HG03097 (cell line): ENCODE measurements at regions not wholly inside any gene's neighbourhood (a gene's known extent, or its start where the extent isn't known, plus 50 kb on each side); places are given as distances from the start of the nearest gene placed in this dataset.

ENCODE experiments used
- ATAC-seq: cut with Tn5 transposase; IDR thresholded peaks from one replicate; pipeline ENCODE4 v1.9.1; 2021; ENCODE audit not compliant: unreplicated experiment, low FRiP score

DNA sequence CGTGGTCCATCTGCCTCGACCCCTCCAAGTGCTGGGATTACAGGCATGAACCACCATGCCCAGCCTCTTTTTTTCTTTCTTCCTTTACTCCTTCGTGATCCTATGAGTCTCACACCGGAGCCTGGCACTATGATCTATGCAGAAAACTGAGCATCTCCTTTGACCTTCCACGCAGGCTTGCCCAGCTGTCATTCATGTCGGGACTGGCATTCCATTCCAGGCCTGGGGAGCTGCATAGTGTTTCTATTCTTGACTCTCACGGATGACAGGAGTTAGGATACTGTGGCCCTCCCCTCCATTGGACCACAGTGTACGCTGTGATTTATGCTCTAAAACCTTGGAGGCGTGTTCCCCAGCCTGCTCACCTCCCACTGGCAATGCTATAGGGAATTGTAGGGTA lies 611.8 kb downstream of the BRD1 start:
- ATAC-seq = no peak

GRCh38 chr22:49214976-49215375 lies 612.7 kb downstream of the BRD1 start:
- ATAC-seq = no peak

DNA sequence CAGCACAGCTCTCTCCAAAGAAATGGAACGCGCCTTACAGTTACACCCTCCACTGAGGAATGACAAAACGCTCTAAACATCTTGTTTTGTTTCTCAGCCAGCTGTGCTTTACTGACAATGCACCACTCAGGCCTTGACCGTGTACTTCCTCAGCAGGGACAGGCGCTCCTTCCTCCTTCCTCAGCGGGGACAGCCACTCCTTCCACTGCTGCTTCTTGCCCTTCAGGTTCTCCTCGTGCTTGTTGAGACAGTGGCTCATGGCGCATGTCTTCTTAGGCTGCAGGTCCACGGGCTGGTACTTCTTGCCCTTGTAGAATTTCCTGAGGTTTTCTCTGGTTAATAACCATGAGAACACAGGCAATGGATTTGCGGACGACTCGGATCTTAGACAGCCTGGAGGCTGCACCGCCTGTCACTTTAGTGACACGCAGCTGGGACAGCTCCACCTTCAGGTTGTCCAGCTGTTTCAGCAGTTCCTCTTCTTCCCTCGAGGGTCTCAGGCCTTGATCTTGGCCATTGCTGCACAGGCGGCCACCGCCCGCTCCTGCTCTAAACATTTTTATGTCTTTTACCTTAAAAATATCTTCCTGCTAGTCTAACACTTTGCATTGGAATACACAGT lies 613.8 kb downstream of the BRD1 start:
- ATAC-seq = no peak

- ATAC-seq = no peak
These were observed 615.2 kb downstream of the BRD1 start for GRCh38 chr22:49212466-49212865.

DNA sequence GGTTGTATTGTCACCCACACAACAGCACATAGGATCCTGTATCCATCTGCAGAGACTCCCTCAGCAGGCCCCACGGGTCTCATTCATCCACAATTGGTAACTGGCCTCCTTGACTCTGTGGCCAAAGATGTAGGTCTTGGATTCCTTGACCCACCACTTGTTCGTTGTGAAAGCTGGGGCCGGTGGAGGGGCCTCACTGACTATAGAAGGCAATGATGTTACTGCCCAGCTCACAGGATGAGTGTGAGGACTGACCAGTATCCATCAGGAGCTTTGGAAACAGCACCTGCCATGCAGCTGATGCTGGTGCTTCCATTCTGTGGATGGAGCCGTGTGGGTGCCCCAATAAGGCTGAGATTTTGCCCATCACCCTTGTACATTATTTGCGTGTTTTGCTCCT lies 615.7 kb downstream of the BRD1 start:
- no peak for ATAC-seq

DNA sequence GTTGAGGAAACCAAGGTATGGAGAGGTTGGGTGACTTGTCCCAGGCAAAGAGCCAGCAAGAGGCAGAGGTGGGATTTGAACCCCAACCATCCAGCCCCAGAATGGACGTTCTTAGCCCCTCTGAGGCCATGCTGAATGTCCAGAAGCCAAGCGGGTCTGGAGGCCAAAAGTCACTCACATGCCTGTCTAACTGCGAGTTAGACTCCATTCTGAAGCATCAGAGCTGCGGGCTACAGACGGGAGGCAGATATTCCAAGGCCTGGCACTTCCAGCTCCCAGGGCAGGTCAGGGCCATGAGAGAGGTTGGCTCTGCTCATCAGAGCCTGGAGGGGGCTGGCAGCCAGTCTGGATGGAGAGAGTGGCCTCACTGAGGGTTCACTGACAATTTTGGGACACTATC lies 616.5 kb downstream of the BRD1 start:
- ATAC-seq = no peak

DNA sequence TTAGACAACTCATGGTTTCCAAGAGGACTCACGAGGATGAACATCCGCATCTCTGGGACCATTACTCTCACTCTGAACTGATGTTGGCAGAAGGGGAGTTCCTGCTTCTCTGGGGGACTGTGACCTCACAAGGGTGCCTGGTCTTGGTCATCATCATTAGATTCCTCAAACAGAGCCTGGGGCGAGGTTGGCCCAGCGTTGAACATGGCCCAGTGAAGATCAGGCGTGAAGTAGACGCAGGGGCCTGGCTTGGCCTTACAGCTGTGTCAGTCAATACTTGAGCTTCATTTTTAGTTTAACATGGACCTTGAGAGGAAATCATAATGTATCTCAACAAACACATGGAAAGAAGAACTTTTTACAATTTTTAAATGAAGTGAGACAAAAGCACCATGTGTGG lies 617.1 kb downstream of the BRD1 start:
- no peak for ATAC-seq

DNA sequence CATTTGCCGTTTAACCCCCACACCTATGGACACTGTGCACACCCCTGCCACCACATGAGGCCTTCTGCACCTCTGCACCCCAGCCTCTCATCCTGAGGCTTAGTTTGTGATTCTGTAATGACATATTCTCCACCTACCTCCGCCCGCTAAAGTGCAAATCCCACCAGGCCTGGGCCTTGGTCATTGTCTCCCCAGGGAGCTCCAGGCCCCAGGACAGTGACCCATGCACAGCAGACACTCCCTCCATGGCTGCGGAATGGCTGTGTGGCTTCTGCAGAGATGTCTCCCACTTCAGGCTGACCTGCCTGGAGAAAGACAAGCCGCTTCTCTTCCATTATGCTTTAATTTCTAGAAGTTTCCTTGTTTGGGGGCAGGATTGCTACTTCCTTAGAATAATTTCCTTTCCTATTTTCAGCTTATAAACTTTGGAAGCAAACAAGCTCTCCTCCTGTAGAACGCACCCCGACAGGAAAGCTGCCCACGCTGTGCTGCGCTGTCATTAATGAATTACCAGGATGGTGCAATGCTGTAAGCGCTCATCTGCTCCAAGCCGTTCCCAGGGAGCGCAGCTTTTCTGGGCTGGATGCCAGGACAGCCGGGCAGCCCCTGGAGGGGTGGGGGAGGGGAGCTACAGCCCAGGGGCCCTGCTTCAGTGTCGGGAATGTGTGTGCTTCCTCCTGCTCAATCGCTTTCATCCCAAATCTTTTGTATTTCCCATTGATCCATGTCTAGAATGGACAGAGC lies 618.0 kb downstream of the BRD1 start:
- ATAC-seq = no peak

DNA sequence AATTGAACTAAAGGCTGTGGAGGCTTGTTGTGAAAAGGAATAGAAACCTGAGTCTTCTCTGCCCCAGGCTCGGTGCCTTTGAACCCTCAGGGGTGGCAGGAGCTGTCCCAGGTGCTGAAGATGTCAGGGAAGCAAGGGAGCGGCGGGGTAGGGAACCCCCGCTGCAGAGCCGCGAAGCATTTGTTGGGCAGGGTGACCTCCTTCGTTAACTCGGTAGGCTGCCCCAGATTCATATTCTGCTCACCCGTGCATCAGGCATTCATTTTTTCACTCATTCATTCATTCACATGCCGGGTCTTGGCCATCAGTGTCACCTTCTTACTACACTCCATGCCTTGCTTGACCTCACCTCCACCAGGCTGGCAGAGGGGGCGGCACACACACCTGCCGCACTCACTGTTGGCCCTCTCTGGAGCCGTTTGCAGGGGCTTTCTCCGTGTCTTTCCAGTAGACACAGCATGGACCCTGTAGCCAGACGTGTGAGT lies 618.9 kb downstream of the BRD1 start:
- ATAC-seq = no peak

GRCh38 chr22:49208004-49208402 lies 619.7 kb downstream of the BRD1 start:
- ATAC-seq = no peak

GRCh38 chr22:49207008-49208003 lies 620.4 kb downstream of the BRD1 start:
- ATAC-seq = no peak

DNA sequence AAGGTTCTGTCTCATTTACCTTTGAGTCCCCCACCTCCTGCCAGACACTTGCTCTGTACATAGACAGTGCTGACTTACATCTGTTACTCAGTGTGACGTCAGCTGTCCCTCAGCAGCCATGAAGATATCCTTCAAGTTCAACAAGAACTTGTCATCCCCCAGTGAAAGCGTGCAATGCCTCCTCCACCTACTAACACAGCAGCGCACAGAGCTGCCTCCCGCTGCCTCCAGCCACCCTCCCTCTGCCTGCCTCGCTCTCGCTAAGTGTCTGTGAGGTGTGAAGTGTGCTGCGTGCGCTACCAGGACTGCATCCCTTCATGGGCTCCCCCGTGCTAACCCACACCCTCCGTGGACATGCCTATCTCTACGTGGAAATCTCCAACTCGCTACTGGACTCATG lies 621.4 kb downstream of the BRD1 start:
- ATAC-seq = no peak

GRCh38 chr22:49205483-49205800 lies 622.2 kb downstream of the BRD1 start:
- no peak for ATAC-seq

DNA sequence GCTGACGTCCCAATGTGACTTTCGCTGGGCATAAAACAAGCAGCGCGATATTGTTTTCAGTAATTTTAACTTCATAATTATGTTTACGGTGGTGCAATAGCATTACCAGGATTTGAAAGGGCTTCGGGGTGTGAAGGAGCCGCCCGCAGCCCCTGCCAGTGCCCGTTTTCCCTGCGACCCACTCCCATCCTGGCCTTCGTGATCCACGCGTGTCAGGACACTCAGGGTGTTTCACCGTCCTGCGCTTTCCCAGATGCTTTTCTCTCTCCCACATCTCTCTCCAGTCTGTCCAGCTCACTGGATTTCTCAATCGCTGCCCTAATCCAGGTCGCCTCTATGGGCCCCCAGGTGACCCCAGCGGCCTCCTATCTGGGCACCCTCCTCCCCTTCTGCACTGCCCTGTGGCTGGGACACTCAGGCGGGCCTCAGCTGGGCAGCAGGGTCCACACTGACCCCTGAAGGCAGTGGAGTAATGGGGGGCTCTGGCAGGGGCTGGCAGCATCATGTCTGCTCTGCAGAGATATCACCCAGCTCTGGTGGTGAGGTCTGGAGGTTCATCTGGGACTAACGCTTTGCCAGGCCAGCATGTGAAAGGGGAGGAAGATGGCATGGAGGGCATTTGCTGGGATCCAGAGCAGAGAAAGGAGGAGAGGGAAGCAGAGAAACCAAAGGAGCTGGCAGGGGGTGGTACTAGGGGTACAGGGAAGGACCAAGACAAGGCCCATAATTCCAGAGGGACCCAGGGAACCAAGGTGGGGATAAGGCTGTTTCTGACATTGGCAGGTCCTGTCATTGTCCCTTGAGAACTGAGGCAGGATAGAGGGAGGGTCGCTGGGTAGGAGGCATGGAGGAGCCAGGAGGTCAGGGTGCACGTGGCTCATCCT lies 622.8 kb downstream of the BRD1 start:
- ATAC-seq = no peak

DNA sequence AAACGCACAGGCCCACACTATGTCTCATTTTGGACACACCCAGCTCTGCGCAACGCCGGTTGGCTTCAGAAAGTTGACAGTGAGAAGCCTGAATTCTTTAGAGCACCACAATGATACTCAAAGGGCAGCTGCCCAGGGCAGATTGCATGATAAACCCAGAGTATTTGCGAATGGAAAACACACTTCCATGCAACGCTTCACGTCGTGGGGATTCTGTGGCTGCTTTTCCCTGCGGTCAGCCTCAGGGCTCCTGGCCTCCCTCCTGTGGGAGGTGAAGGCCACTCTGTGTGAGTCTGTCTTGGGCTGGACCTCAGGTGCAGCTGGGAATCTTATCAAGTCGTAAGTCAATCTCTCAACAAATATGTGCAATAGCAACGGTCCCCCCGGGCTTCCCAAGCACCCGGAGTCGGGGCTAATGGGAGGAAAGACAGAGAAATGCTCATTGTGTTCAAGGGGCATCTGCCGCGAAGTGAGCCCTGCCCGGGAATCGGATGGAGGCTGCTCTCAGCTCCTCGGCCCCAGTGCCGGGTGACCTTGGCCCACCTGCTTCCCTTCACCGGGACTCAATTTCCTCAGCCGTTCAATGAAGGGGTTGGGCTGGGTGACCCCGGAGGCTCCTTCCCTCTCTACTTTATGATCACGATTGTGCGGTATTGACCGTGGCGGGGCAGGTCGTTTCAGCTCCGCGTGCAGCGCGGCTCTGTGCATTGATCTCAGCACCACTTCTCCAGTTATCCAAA lies 623.6 kb downstream of the BRD1 start:
- no peak for ATAC-seq

DNA sequence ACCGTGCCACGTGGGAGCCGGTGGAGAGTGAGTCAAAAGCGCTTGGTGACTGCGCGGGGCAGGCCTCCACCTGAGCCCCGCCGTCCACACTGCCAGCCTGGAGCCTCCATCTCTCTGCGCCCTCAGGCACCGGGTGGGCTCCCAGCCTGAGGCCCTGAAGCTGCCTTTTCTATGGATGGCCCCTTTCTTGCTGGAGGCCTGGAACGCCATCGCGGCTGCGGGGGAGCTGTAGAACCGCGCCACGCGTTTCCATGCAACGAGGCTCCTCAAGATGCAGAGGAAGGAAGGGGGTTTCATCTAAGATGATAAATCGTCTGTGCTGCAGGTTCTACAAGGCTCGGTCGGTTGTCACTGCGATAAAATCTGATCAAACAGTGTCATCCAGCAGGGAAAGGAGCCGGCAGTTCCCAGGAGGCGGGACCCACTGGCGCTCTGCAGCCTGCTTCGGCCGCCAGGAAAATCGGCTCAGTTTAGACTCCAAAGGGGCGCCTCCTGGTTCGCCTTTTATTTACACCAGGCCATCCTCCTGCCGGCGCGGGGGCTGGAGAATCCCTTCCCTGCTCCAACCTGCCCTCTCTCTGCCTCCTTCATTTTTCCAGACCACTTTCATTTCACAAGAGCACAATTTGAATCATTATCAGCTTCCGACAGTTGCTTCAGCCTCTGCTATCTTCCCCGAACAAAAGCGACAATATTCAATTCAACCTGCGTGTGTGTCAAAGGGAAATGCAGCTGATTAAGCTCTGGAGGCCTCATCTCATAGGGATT lies 624.4 kb downstream of the BRD1 start:
- ATAC-seq = no peak

GRCh38 chr22:49202226-49202625 lies 625.4 kb downstream of the BRD1 start:
- ATAC-seq = no peak

DNA sequence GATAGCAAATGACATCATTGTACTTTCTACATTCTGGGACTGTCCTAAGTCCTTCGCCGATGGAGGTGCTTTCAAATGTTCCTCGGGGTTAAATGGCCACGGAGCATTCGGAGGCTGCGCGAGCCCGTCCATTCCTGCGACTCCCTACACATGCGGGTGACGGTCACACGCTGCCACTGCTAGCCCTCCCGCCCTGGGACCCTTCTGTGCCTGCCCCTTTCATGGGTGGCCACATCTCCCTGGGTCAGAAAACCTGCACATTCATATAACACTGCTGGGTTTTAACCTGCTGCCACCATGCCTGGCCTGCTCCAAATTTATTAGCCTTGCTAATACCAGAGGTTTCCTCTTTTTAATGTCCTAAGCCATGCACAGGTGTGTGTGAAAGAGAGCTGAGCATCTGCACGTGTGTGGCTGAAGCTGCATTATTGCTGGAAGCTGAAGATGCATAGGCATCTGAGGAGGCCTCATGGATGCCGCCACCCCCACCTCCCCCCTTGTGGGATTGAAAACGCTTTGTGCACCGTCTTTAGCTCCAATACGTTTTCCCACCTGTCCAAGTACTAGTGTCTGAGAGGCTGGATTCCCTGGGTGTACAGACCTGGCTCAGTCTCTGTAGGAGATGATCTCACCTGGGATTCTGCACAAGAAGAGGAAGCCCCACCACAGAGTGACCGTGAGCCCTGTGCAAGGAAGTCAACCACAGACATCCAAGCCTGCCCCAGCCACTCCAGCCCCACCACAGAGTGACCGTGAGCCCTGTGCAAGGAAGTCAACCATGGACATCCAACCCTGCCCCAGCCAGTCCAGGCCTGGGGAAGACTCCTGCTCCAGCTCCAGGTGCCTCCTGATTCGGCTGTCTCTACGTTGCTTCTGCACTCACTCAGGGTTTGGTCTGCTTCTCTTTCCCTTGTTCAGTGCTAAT lies 626.4 kb downstream of the BRD1 start:
- ATAC-seq = no peak
